ENCODE measurements at regions not wholly inside any gene's neighbourhood (a gene's known extent, or its start where the extent isn't known, plus 50 kb on each side); places are given as distances from the start of the nearest gene placed in this dataset.
"Not testable (repeated sequence)": the region's sequence is repeated elsewhere in the genome, so short reads cannot be mapped to it uniquely, and the experiment has no call there.

DNA sequence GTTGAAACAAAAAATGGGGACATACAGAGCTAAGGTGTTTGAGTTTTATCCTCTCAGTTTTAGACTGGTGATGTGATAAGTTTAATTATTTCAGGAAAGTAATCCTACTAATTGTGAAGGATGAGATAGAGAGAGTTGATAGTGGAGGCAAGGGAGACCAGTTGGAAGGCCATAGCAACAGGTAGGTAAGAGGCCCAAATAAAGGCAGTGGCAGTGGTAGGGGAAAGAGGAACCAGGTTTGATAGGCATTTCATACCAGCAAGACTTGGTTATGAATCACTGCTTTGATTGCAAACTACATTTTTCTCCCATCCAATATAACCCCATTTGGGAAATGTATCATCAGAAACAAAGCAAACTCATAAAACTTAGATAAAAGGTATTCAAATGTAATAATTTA is 63.1 kb upstream of the SH3GLB1 start:
- no peaks in the 10 kb centered on the region for H3K36me3 ChIP-seq (ENCODE audit: control insufficient read depth in 2 of 2, insufficient read depth in 1 of 2, low read length in 2 of 2)
- POLR2A ChIA-PET, result no interaction called here
- H3K9me3 ChIP-seq (ENCODE audit: control insufficient read depth, insufficient read depth, low read depth, low read length), result no peaks in the 10 kb centered on the region
- H3K4me1 ChIP-seq (ENCODE audit: control insufficient read depth, insufficient read depth, low read length), result no peaks in the 10 kb centered on the region
- CTCF ChIA-PET, result no interaction called here
- TF ChIP-seq WT1 (tag by site-specific recombination; IDR thresholded peaks at IDR 0.05), result no peak
- TF ChIP-seq KLF16 (tag by site-specific recombination; IDR thresholded peaks at IDR 0.05), result no peak
- TF ChIP-seq ZNF404 (tag by site-specific recombination; IDR thresholded peaks at IDR 0.05), result no peak
- TF ChIP-seq SCRT1 (tag by site-specific recombination; IDR thresholded peaks at IDR 0.05; ENCODE audit: borderline replicate concordance), result peak; percentile 53; the same call in 1 of the 2 replicates
- TF ChIP-seq SCRT2 (tag by site-specific recombination; IDR thresholded peaks at IDR 0.05), result peak; percentile 70
- TF ChIP-seq ZSCAN23 (tag by site-specific recombination; IDR thresholded peaks at IDR 0.05), result no peak
- H3K4me3 ChIP-seq (ENCODE audit: low read depth, low read length), result no peak overlapping the region
- H3K27ac ChIP-seq (ENCODE audit: extremely low read depth, low read depth, low read length), result no peak overlapping the region

- H3K4me3 ChIP-seq (ENCODE audit: low read depth, low read length); H3K9me3 ChIP-seq (ENCODE audit: control insufficient read depth, insufficient read depth, low read depth, low read length); H3K4me1 ChIP-seq (ENCODE audit: control insufficient read depth, insufficient read depth, low read length); POLR2A ChIA-PET; H3K36me3 ChIP-seq (ENCODE audit: control insufficient read depth in 2 of 2, insufficient read depth in 1 of 2, low read length in 2 of 2); CTCF ChIA-PET; H3K27ac ChIP-seq (ENCODE audit: extremely low read depth, low read depth, low read length): not testable (repeated sequence)
- TF ChIP-seq ZNF394 (tag by site-specific recombination; IDR thresholded peaks at IDR 0.05; ENCODE audit: borderline replicate concordance) (peak; percentile 90), ZXDB (tag by site-specific recombination; IDR thresholded peaks at IDR 0.05) (peak; percentile 52; the same call in 1 of the 2 replicates), ZNF266 (tag by site-specific recombination; IDR thresholded peaks at IDR 0.05; ENCODE audit: low read depth) (0 out of 2 replicates have a peak, but pooled peaks have one; percentile 16), ZNF140 (tag by site-specific recombination; IDR thresholded peaks at IDR 0.05) (peak; percentile 79), ZNF558 (tag by site-specific recombination; IDR thresholded peaks at IDR 0.05) (peak; percentile 71), ZNF529 (tag by site-specific recombination; IDR thresholded peaks at IDR 0.05; ENCODE audit: insufficient replicate concordance) (peak; percentile 35), AEBP2 (tag by site-specific recombination; IDR thresholded peaks at IDR 0.05; ENCODE audit: borderline replicate concordance) (0 out of 2 replicates have a peak, but pooled peaks have one; percentile 40), ZNF623 (tag by site-specific recombination; IDR thresholded peaks at IDR 0.05) (peak; percentile 74), ZNF426 (tag by site-specific recombination; IDR thresholded peaks at IDR 0.05) (peak; percentile 82), ZNF501 (tag by site-specific recombination; IDR thresholded peaks at IDR 0.05) (peak; percentile 41; the same call in 1 of the 2 replicates), ZNF510 (tag by site-specific recombination; IDR thresholded peaks at IDR 0.05; ENCODE audit: insufficient replicate concordance) (peak; percentile 68), ZBTB8A (tag by site-specific recombination; IDR thresholded peaks at IDR 0.05) (peak; percentile 67), ZNF560 (tag by site-specific recombination; IDR thresholded peaks at IDR 0.05; ENCODE audit: borderline replicate concordance) (peak; percentile 61; the same call in 1 of the 2 replicates), ZNF664 (tag by site-specific recombination; IDR thresholded peaks at IDR 0.05) (0 out of 2 replicates have a peak, but pooled peaks have one; percentile 42)
- TF ChIP-seq, protein P1, sequence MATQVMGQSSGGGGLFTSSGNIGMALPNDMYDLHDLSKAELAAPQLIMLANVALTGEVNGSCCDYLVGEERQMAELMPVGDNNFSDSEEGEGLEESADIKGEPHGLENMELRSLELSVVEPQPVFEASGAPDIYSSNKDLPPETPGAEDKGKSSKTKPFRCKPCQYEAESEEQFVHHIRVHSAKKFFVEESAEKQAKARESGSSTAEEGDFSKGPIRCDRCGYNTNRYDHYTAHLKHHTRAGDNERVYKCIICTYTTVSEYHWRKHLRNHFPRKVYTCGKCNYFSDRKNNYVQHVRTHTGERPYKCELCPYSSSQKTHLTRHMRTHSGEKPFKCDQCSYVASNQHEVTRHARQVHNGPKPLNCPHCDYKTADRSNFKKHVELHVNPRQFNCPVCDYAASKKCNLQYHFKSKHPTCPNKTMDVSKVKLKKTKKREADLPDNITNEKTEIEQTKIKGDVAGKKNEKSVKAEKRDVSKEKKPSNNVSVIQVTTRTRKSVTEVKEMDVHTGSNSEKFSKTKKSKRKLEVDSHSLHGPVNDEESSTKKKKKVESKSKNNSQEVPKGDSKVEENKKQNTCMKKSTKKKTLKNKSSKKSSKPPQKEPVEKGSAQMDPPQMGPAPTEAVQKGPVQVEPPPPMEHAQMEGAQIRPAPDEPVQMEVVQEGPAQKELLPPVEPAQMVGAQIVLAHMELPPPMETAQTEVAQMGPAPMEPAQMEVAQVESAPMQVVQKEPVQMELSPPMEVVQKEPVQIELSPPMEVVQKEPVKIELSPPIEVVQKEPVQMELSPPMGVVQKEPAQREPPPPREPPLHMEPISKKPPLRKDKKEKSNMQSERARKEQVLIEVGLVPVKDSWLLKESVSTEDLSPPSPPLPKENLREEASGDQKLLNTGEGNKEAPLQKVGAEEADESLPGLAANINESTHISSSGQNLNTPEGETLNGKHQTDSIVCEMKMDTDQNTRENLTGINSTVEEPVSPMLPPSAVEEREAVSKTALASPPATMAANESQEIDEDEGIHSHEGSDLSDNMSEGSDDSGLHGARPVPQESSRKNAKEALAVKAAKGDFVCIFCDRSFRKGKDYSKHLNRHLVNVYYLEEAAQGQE (tag by site-specific recombination; IDR thresholded peaks at IDR 0.05), result peak; percentile 50; the same call in 1 of the 2 replicates
- TF ChIP-seq, protein P2, sequence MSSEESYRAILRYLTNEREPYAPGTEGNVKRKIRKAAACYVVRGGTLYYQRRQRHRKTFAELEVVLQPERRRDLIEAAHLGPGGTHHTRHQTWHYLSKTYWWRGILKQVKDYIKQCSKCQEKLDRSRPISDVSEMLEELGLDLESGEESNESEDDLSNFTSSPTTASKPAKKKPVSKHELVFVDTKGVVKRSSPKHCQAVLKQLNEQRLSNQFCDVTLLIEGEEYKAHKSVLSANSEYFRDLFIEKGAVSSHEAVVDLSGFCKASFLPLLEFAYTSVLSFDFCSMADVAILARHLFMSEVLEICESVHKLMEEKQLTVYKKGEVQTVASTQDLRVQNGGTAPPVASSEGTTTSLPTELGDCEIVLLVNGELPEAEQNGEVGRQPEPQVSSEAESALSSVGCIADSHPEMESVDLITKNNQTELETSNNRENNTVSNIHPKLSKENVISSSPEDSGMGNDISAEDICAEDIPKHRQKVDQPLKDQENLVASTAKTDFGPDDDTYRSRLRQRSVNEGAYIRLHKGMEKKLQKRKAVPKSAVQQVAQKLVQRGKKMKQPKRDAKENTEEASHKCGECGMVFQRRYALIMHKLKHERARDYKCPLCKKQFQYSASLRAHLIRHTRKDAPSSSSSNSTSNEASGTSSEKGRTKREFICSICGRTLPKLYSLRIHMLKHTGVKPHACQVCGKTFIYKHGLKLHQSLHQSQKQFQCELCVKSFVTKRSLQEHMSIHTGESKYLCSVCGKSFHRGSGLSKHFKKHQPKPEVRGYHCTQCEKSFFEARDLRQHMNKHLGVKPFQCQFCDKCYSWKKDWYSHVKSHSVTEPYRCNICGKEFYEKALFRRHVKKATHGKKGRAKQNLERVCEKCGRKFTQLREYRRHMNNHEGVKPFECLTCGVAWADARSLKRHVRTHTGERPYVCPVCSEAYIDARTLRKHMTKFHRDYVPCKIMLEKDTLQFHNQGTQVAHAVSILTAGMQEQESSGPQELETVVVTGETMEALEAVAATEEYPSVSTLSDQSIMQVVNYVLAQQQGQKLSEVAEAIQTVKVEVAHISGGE (tag by site-specific recombination; conservative IDR thresholded peaks at IDR 0.05; ENCODE audit: low read depth), result peak; percentile 75
These were observed 59.7 kb upstream of the SH3GLB1 start for GRCh38 chr1:86644655-86645054.

All from HEK293 (cell line).